ENCODE measurements at regions not wholly inside any gene's neighbourhood (a gene's known extent, or its start where the extent isn't known, plus 50 kb on each side); places are given as distances from the start of the nearest gene placed in this dataset.

DNA sequence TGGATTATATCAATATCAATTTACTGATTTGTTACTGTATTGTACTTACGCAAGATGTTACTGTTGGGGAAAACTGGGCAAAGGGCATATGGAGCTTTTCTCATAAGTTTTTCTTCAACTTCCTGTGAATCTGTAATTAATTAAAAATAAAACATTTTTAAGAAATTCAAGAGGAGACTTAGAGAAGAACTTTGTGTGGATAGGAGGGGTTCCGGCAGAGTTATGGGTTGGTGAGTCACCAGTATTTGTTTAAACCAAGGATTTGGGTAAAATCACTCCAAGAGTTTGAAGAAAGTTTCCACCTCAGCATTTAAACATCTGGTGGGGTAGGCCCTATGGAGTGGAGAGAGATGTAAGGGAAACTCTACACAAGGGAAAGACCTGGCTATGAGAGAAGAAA lies 379.6 kb downstream of the TSHZ3 start:
- TF ChIP-seq, protein P1, sequence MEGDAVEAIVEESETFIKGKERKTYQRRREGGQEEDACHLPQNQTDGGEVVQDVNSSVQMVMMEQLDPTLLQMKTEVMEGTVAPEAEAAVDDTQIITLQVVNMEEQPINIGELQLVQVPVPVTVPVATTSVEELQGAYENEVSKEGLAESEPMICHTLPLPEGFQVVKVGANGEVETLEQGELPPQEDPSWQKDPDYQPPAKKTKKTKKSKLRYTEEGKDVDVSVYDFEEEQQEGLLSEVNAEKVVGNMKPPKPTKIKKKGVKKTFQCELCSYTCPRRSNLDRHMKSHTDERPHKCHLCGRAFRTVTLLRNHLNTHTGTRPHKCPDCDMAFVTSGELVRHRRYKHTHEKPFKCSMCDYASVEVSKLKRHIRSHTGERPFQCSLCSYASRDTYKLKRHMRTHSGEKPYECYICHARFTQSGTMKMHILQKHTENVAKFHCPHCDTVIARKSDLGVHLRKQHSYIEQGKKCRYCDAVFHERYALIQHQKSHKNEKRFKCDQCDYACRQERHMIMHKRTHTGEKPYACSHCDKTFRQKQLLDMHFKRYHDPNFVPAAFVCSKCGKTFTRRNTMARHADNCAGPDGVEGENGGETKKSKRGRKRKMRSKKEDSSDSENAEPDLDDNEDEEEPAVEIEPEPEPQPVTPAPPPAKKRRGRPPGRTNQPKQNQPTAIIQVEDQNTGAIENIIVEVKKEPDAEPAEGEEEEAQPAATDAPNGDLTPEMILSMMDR (IDR thresholded peaks at IDR 0.05; ENCODE audit: insufficient read depth, low read length): no peak
- no peak for TF ChIP-seq GABPA (IDR thresholded peaks at IDR 0.05; ENCODE audit: low read depth)
